Fibroblast of peridontal ligament (primary cell): ENCODE measurements at regions not wholly inside any gene's neighbourhood (a gene's known extent, or its start where the extent isn't known, plus 50 kb on each side); places are given as distances from the start of the nearest gene placed in this dataset.
A peak's percentile ranks its signal among the peaks of the same experiment; 100 is the strongest.
"Not testable (repeated sequence)": the region's sequence is repeated elsewhere in the genome, so short reads cannot be mapped to it uniquely, and the experiment has no call there.

Experiments used
- DNase-seq: peaks from one replicate; pipeline ENCODE4 v3.0.0-alpha.2; 2010; ENCODE audit errors: extremely low read depth

DNA sequence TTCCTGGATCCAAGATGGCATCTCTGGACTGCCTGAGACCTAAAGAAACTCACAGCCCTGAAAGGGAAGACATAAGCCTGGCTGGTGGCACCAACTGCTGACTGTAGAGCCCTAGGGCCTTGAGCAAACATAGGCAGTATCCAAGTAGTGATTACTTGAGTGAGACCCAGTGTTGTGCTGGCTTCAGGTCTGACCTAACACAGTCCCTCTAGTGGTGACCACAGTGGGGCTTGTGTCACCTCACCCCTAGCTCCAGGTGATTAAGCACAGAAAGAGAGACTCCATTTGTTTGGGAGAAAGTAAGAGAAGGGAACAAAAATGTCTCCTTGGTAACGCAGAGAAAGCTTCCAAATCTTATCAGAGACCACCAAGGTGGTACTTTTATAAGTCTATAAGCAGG is 496.3 kb upstream of the HTR2C start:
- DNase-seq, result no peak

DNA sequence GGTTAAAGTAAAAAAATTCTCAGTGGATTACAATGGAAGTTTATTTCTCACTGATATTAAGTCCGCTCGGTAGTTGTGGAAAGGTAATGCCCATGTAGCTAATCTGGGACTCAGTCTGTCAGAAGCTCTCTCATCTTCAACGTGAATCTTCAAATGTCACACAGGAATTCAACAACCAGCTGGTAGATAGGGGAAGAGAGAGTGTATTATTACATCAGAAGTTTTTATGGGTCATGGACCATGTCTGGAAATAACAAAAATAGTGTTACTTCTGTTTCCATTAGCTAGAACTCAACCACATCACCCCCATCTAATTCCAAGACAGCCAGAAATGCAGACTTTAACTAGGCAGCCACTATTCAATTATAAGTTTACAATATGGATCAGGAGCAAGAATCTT is 506.1 kb upstream of the HTR2C start:
- no peak for DNase-seq

DNA sequence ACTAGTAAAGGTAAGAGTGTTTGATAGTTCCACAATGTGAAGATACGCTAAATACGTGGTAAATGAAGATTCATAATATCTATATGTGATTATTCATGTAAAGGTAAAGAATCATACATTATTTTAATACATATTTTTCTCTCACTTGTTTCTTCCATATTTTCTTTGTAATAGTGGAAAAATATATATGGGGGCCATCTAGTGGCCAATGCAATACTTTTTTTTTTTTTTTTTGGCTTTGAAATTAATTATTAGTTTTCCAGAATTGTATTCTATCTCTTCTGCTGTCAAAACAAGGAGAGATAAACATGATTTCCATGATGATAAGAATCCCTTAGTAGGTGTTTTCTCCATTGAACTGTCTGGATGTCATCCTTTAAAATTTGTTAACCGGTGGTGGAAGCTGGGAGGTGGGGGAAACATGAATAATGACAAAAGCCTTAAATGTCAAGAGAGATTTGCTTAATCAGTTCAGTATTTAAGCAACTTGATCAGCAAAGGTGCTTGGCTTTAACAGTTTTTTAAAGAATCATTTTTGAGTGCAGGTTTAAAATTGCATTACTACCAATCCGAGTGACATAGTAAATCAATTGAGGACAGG is 508.7 kb upstream of the HTR2C start:
- DNase-seq, result peak; percentile 0

DNA sequence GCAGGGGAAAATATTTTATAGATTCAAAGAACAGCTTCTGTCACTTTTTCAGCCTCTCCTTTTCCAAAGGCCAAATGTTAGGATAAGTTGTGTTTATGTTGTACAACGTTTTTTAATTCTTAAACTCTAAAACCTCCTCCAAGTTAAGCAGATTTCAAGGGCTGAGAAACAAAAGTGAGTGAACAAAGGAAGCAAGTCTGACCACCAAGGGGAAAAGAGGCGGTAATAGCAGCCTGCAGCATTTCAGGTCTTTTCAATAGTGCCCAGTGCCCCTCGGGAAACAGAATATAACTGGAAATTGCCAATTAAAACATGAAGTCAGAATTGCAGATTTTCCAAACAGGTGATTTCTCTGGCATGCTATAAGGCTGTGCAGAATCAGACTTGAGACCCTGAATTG is 510.0 kb upstream of the HTR2C start:
- DNase-seq, result no peak

DNA sequence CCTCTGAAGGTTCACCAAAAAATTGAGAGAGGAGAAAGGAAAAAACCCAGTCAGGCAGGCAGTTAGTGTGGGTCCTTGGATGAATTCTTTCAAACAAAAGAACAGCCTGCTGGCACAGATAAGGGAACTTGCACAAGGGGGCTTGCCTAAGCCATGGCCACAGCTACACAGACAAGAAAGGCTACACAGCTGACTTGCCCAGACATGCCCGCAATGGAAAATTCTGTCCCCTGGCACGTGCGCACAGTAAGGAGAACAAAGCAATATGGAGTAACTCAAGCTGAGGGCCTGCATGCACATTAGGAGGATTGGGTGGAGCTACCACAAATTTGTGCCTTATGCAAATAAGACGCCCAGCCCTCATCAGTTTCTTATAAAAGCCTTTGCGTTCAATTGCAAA is 512.5 kb upstream of the HTR2C start:
- no peak for DNase-seq

DNA sequence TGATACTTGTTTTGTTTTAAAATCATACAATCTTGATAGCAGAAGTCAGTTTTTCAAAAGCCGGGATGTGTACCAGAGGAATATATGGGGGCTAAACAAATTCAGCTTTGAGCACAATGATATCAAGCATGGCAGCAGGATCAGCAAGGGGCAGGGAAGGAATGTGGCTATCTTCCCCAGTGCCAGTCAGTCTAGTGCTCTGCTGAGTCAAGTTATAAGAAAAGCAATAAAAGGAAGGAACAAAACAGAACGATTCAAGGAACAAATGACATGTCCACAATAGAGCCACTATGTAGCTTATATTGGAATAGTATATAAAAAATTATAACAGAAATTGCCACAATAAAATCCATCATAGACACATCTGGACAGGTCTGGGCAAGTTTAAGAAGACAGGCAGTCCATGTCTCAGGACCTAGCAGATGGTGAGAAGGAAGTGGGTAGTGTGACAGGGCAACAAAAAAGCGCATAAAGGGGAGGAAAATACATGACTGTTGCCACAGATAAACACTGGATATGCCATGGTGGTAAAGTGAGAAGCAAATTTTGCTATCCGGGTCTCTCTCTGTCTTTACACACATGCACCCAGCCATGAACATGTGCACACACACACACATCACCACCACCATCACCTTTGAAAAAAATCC is 518.2 kb upstream of the HTR2C start:
- no peak for DNase-seq

DNA sequence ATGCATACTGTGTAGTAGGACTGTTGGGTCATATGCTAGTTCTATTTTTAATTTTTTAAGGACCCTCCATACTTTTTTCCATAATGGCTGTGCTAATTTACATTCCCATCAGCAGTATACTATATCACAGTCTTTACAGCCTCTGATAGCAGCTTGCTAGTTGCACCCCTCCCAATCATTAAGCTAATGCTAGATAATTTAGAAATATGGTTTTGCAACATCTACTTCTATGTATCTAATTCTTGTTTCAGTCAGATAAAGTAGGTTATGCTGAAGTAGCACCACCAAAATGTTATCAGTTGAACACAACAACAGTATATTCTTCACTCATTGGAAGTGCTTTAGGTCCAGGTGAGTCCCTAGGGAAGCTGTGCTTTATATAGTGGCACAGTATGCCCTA is 522.7 kb upstream of the HTR2C start:
- no peak for DNase-seq

DNA sequence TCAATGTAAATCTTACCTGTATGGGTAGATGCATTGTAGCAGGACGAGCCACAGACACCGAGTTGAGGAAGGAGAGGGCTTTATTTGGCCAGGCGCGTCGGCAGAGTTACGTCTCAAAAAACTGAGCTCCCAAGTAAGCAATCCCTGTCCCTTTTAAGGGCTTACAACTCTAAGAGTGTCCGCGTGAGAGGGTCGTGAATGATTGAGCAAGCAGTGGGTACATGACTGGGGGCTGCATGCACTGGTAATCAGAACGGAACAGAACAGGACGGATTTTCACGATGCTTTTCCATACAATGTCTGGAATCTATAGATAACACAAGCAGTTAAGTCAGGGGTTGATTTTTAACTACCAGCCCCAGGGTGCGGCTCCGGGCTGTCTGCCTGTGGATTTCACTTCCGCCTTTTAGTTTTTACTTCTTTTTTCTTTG is 524.9 kb upstream of the HTR2C start:
- no peak for DNase-seq

DNA sequence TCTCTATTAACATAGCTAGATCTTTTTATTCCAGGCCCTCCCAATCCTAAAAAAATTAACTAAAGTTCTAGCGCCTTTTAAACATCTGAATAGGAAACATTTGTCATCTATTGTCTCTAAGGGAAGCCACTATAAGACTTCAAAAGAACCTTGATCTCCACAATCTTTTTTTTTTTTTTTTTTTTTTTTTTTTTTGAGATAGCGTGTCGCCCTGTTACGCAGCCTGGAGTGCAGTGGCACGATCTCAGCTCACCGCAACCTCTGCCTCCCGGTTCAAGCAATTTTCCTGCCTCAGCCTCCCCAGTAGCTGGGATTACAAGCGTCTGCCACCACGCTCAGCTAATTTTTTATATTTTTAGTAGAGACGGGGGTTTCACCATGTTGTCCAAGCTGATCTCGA is 526.5 kb upstream of the HTR2C start:
- not testable (repeated sequence) for DNase-seq

DNA sequence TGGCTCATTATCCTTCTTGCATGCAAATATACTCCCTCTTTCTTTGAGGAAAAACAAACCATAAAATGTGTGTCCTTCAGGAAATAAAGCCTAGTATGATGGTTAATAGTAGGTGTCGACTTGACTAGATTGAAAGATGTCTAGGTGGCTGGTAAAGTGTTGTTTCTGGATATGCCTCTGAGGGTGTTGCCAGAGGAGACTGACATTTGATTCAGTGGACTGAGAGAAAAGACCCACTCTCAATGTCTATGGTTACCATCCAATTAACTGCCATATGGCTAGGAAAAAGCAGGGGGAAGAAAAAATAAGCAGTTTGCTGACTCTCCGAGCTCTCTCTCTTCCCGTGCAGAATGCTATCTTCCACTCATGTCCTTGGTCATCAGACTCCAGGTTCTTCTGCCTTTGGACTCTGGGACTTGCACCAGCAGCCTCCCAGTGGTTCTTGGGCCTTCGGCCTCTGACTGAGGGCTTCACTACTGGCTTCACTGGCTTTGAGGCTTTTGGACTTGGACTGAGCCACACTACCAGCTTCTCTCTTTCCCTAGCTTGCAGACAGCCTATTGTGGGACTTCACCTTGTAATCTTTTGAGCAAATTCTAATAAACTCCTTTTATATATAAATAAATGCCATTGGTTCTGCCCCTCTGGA is 532.1 kb upstream of the HTR2C start:
- DNase-seq, result no peak

DNA sequence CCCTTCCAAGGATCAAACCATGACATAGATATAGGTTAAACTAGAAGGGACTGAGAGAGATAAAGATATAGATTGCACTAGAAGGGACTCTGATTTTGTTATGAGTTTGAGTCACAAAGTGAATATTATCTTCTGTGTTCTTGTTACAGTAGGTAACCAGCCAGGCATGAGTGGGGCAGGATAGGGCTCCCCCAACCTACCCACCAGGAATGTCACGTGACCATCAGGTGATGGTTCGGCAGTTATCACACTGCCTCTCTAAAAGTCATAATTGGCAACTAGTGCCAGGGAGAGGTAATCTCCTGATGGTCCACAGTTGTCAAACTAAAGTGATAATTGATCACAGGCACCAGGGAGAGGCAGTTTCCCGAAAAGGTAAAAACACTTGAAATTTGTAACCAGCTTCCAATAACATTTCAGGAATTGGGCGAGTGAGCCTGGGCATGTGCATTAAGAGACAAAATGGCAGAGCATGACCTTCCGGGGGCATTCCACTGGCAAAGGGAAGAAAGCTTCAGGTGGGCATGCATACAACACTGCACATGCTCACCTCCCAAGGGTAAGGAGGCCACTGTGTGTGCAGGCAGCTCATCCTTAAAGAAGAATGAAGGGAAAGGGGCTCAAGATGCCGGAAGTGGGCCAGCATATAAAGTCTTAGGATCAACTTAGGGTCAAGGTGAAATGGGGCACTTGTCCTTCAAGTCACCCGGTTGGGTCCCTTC is 533.6 kb upstream of the HTR2C start:
- no peak for DNase-seq

DNA sequence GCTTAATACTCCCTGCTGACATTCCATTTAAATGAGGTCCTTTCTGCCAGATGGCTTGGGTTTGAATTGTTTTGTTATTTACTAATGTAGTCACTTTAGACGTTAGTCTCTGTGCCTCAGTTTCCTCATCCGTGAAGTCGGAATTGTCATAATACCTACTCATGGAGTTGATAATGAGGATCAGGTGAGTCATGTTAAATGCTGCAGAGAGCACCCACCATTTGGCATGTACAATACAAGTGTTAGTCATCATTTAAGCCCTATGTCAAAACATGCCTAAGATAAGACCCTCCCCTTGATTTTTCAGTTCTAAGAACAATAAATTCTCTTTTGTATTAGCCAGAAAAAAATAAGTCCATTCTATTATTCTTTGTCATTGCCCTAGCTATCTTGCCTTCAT is 534.8 kb upstream of the HTR2C start:
- DNase-seq, result no peak

DNA sequence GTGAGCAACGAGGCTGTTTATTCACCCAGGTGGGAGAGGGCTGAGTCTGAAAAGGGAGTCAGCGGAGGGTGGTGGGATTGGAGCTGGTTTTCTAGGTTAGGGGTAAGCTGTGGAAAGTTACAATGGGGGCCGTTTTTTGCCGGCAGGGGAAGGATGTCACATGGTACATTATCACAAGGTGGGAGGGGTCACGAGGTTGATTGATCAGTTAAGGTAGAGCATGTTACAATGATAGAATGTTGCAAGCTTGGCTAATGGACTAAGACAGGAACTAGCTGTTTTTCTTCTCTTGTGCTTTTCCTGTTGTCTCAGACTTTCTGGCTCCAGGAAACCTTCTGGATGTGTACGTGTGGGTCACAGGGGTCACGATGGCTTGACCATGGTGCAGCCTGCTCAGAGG is 536.3 kb upstream of the HTR2C start:
- no peak for DNase-seq

DNA sequence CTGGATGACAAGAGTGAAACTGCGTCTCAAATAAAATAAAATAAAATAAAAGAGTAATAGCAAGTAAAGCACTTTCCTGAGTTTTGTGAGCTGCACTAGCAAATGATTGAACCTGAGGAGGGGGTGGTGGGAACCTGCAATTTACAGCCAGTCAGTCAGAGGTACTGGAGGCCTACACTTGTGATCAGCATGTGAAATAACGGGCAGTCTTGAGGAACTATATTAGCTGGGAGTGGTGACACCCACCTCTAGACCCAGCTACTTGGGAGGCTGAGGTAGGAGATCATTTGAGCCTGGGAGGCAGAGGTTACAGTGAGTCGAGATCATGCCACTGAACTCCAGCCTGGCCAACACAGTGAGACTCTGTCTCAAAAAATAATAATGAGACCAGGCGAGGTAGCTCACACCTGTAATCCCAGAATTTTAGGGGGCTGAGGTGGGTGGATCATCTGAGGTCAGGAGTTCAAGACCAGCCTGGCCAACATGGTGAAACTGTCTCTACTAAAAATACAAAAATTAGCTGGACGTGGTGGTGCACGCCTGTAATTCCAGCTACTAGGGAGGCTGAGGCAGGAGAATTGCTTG is 537.1 kb upstream of the HTR2C start:
- no peak for DNase-seq

DNA sequence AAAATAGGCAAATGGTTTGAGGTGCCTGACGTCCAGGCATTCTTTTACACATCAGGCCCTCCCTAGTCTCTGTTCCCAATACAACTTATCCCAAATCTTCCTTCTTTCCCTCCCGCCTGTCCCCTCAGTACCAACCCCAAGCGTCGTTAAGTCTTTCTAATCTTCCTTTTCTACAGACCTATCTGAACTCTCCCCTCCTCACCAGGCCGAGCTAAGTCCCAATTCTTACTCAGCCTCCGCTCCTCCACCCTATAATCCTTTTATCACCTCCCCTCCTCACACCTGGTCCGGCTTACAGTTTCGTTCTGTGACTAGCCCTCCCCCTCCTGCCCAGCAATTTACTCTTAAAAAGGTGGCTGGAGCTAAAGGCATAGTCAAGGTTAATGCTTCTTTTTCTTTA is 542.4 kb upstream of the HTR2C start:
- DNase-seq, result not testable (repeated sequence)

DNA sequence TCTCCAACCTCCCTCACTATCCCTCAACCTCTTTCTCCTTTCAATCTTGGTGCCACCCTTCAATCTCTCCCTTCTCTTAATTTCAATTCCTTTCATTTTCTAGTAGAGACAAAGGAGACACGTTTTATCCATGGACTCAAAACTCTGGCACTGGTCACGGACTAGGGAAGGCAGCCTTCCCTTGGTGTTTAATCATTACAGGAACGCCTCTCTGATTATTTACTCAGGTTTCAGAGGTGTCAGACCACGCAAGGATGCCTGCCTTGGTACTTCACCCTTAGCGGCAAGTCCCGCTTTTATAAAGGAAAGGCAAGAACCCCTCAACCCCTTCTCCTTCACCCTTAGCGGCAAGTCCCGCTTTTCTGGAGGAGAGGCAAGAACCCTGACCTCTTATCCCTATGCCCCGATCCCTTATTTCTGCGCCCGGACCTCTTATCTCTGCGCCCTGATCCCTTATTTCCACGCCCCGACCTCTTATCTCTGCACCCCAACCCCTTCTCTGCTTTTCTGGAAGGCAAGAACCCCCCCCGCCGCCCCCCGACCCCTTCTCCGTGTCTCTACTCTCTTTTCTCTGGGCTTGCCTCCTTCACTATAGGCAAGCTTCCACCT is 543.1 kb upstream of the HTR2C start:
- DNase-seq, result not testable (repeated sequence)

DNA sequence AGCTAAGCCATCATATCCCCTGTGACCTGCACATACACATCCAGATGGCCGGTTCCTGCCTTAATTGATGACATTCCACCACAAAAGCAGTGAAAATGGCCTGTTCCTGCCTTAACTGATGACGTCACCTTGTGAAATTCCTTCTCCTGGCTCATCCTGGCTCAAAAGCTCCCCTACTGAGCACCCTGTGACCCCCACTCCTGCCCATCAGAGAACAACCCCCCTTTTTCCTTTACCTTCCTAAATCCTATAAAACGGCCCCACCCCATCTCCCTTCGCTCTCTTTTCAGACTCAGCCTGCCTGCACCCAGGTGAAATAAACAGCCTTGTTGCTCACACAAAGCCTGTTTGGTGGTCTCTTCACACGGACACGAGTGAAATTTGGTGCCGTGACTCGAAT is 543.8 kb upstream of the HTR2C start:
- DNase-seq, result not testable (repeated sequence)

DNA sequence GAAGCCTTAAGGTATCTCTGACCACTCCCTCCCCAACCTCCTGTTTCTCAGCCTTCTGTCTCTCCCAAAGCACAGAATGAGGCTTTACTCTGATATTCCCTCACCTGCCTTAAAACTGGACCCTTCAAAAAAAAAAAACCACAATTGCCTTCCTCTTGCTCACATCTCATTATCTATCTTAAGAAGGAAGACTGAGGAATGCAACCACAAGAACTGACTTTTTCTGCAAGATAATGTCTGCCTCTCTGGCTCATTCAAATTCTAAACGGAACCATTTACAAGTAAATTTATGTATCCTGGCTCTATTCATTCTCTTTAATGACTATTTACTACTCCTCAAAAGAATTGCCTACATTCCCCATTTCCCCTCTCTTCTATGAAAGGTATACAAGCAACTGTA is 545.5 kb upstream of the HTR2C start:
- no peak for DNase-seq

DNA sequence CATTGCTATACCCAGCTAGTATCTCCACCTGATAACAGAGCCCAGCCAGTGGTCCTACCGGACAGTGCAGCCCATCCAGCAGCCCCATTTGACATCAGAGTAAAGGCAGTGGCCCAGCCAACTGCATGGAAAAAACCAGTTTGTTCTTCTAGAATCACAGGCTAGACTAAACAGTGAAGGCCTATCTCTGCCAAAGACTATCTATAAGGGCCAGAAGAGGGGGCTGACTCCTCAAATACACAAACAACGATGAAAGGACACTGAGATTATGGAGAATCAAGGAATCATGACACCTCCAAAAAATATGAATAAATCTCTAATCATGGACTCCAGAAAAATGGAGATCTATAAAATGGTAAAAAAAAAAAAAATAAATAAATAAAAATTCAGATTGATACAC is 546.4 kb upstream of the HTR2C start:
- DNase-seq, result no peak

DNA sequence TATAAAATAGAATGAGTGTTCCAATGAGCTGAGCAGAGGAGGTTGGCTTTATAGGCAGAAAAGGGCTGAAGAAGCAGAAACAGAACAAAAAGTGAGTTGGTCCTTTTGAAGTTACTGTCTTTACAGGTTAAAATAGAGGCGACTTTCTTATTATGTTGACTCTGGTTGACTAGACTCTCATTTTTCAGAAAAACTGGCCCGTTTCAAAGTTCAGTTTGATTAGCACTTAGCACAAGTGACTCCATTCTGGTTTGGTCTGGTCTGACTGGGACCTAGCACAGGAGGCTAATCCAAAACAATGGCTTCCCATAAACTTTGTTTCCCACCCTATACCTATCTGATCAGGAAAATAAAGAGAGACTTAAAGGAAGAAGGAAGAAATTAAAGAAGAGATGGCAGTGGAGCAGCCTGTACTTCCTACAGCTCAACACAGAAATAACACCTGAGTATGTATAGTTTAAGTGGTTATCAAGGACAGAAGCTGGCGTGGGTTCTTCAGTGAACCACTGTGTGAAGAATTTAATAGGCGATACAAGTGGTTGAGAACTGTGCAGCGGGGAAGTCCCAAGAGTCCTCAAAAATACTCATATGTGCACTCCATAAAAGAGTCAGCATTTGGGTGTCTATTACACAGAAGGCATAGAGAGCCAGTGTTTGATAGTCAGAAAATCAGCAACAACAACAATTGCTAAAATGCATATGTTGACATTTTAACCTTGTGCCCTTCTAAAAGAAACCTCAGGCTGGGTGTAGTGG is 554.8 kb upstream of the HTR2C start:
- no peak for DNase-seq

DNA sequence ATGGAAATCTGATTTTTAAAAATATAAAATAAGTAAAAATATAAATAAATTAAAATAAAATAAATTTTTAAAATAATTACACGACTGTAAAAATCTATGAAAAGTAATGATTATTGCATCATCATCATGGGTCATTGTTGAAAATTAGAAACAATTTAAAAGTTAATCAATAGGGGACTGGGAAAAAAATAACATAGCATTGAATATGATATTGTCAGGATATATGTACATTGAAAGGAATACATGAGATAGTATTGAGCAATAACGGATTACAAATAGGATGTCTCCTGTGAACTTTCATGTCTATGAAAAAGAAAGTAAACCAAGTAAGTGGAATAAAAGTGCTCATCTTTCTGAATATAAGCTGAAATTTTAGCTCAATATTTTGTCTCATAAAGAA is 566.8 kb upstream of the HTR2C start:
- DNase-seq, result no peak
